ENCODE measurements at regions not wholly inside any gene's neighbourhood (a gene's known extent, or its start where the extent isn't known, plus 50 kb on each side); places are given as distances from the start of the nearest gene placed in this dataset.
"Not testable (repeated sequence)": the region's sequence is repeated elsewhere in the genome, so short reads cannot be mapped to it uniquely, and the experiment has no call there.

DNA sequence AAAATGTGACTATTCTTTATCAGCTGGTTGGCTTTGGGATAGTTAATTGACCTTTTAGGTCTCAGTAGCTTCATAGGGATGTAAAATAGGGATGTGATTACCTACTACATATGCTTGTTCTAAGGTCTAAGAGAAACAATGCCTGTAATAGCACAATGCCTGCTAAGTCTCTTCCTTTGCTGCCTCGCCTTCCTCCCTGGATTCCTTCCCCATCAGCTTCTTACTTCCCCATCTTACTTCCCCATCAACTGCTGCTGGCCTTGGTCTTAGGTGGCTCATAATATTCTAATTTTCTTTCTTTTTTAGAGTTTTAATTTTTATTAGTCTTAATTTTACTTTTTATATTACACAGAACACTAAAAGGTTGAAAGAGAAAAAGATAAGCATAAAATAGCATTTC is 59.2 kb upstream of the GOT2 start:
- H3K4me3 ChIP-seq (ENCODE audit: low read length), result no peak overlapping the region
- DNase-seq, result no peak
- TF ChIP-seq EZH2 (IDR thresholded peaks at IDR 0.05; ENCODE audit: low read length, unreplicated experiment), result no peak
- TF ChIP-seq EZH2phosphoT487 (IDR thresholded peaks at IDR 0.05; ENCODE audit: borderline replicate concordance, low read length), result no peak
- TF ChIP-seq, protein P1, sequence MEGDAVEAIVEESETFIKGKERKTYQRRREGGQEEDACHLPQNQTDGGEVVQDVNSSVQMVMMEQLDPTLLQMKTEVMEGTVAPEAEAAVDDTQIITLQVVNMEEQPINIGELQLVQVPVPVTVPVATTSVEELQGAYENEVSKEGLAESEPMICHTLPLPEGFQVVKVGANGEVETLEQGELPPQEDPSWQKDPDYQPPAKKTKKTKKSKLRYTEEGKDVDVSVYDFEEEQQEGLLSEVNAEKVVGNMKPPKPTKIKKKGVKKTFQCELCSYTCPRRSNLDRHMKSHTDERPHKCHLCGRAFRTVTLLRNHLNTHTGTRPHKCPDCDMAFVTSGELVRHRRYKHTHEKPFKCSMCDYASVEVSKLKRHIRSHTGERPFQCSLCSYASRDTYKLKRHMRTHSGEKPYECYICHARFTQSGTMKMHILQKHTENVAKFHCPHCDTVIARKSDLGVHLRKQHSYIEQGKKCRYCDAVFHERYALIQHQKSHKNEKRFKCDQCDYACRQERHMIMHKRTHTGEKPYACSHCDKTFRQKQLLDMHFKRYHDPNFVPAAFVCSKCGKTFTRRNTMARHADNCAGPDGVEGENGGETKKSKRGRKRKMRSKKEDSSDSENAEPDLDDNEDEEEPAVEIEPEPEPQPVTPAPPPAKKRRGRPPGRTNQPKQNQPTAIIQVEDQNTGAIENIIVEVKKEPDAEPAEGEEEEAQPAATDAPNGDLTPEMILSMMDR (conservative IDR thresholded peaks at IDR 0.05; ENCODE audit: low read depth, low read length), result no peak
- H4K20me1 ChIP-seq (ENCODE audit: low read length), result no peaks in the 10 kb centered on the region
- H3K9me3 ChIP-seq (ENCODE audit: low read length), result no peaks in the 10 kb centered on the region
- no peak for ATAC-seq
- H3K27me3 ChIP-seq (ENCODE audit: low read length), result peaks cover 30% of the 10 kb centered on the region
- H3K79me2 ChIP-seq (ENCODE audit: low read length), result no peaks in the 10 kb centered on the region
- H3K27ac ChIP-seq (ENCODE audit: low read length), result no peak overlapping the region
- intact Hi-C loops (cut with micrococcal nuclease), result no loop called here
- H3K36me3 ChIP-seq (ENCODE audit: low read depth, low read length), result no peaks in the 10 kb centered on the region
- H3K4me2 ChIP-seq (ENCODE audit: low read length), result no peak overlapping the region
- no peak overlapping the region for H3K9ac ChIP-seq (ENCODE audit: low read length)
- H3K9me2 ChIP-seq (replicated peaks; ENCODE audit: low read length), result no peaks in the 10 kb centered on the region
- H3K4me1 ChIP-seq (ENCODE audit: insufficient read depth, low read length), result no peaks in the 10 kb centered on the region
- BruUV-seq (replicated peaks), result no TSS peak
- no peak overlapping the region for H2AFZ ChIP-seq (ENCODE audit: low read length)
- no peaks in the 10 kb centered on the region for H3F3A ChIP-seq (ENCODE audit: low read length, unreplicated experiment)
- ChIA-PET POLR2A (ENCODE audit: unreplicated experiment) (interaction anchor here (0.6 kb wide), 1 partner anchor 15 kb away, joined by 3 read pairs; no protein-coding TSS in a partner anchor), CTCF (no interaction called here)

DNA sequence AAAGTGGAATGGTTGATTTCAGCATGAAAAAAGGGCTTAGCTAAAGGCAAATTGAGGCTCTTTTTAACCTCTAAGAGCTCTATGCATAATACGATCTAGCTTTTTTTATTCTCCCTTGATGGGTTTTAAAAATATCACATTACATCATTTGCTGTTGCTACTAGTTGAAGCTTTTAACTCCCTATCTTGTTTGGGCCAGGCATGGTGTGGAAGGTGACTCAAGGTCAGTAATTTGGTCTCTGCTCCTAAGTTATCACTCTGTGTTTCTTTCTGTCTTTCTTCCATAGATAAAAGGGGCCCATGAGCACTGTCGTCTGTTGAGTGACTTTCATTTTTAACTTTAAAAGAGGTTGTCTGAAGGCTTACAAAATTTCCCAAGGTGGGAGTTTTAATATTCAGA is 58.1 kb upstream of the GOT2 start:
- no peaks in the 10 kb centered on the region for H3K4me1 ChIP-seq (ENCODE audit: insufficient read depth, low read length)
- CTCF ChIA-PET, result no interaction called here

DNA sequence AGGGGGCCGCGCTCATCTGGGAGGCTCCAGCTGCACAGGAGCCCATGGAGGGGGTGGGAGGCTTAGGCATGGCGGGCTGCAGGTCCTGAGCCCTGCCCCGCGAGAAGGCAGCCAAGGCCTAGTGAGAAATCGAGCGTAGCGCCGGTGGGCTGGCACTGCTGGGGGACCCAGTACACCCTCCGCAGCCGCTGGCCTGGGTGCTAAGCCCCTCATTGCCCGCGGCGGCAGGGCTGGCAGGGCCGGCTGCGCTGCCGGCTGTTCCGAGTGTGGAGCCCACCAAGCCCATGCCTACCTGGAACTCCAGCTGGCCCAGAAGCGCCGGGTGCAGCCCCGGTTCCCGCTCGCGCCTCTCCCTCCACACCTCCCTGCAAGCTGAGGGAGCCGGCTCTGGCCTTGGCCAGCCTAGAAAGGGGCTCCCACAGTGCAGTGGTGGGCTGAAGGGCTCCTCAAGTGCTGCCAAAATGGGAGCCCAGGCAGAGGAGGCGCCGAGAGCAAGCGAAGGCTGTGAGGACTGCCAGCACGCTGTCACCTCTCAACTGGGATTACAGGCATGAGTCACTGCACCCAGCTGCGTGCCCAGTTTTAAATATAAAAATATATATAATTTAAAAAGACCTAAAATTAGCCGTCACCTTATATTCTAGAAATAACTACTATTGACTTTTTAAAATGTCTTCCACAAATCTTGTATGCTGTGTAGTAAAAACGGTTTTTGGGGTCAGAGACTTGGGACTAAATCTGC is 56.9 kb upstream of the GOT2 start:
- H3K9ac ChIP-seq (ENCODE audit: low read length); H3K79me2 ChIP-seq (ENCODE audit: low read length); H3K4me2 ChIP-seq (ENCODE audit: low read length); ATAC-seq; H3K9me3 ChIP-seq (ENCODE audit: low read length); POLR2A ChIA-PET (ENCODE audit: unreplicated experiment); H2AFZ ChIP-seq (ENCODE audit: low read length); H3K4me1 ChIP-seq (ENCODE audit: insufficient read depth, low read length); H3K36me3 ChIP-seq (ENCODE audit: low read depth, low read length); H3F3A ChIP-seq (ENCODE audit: low read length, unreplicated experiment); H4K20me1 ChIP-seq (ENCODE audit: low read length); CTCF ChIA-PET; DNase-seq; H3K4me3 ChIP-seq (ENCODE audit: low read length); H3K9me2 ChIP-seq (replicated peaks; ENCODE audit: low read length); H3K27ac ChIP-seq (ENCODE audit: low read length); BruUV-seq (replicated peaks); intact Hi-C loops (cut with micrococcal nuclease): not testable (repeated sequence)
- peaks cover 26% of the 10 kb centered on the region for H3K27me3 ChIP-seq (ENCODE audit: low read length)

More for the DNA sequence above, 58.1 kb upstream of the GOT2 start:
- no peak for ATAC-seq
- Histone ChIP-seq H3K9me3 (ENCODE audit: low read length) (no peaks in the 10 kb centered on the region), H3K79me2 (ENCODE audit: low read length) (no peaks in the 10 kb centered on the region), H4K20me1 (ENCODE audit: low read length) (no peaks in the 10 kb centered on the region), H3K27me3 (ENCODE audit: low read length) (peaks cover 27% of the 10 kb centered on the region), H3K9ac (ENCODE audit: low read length) (no peak overlapping the region), H3F3A (ENCODE audit: low read length, unreplicated experiment) (no peaks in the 10 kb centered on the region), H3K9me2 (replicated peaks; ENCODE audit: low read length) (no peaks in the 10 kb centered on the region), H3K4me3 (ENCODE audit: low read length) (no peak overlapping the region), H3K4me2 (ENCODE audit: low read length) (no peak overlapping the region), H3K36me3 (ENCODE audit: low read depth, low read length) (no peaks in the 10 kb centered on the region), H3K27ac (ENCODE audit: low read length) (no peak overlapping the region), H2AFZ (ENCODE audit: low read length) (no peak overlapping the region)
- no peak for DNase-seq
- TF ChIP-seq, protein P1 (conservative IDR thresholded peaks at IDR 0.05; ENCODE audit: low read depth, low read length), result no peak
- TF ChIP-seq EZH2 (IDR thresholded peaks at IDR 0.05; ENCODE audit: low read length, unreplicated experiment) (no peak), EZH2phosphoT487 (IDR thresholded peaks at IDR 0.05; ENCODE audit: borderline replicate concordance, low read length) (no peak)
- BruUV-seq (replicated peaks), result no TSS peak
- POLR2A ChIA-PET (ENCODE audit: unreplicated experiment), result no interaction called here
- intact Hi-C loops (cut with micrococcal nuclease), result no loop called here

Measured in PC-3 (cell line).